Calu3 (cell line): ENCODE measurements at regions not wholly inside any gene's neighbourhood (a gene's known extent, or its start where the extent isn't known, plus 50 kb on each side); places are given as distances from the start of the nearest gene placed in this dataset.
"Not testable (repeated sequence)": the region's sequence is repeated elsewhere in the genome, so short reads cannot be mapped to it uniquely, and the experiment has no call there.

Experiments
- BruUV-seq: library from RNA; stranded (reverse); fragments of 400-500 nt; replicated peaks from 2 replicates; lab custom pipeline; 2021; lab: Mats Ljungman, UMichigan
- CTCF ChIA-PET: fragments of 300-600 bp; sonication (Branson Sonifier 250); formaldehyde crosslinking; loops from one replicate; lab custom pipeline; 2022; ENCODE audit warnings: antibody characterized with exemption; lab: Charles Lee
- DNase-seq: peaks from one replicate; pipeline ENCODE4 v3.0.0; 2022
- H3K27ac Mint-ChIP-seq: one replicate; pipeline ENCODE4 v1.8.0; 2022; ENCODE audit warnings: mixed read lengths; ENCODE audit not compliant: unreplicated experiment
- H3K27me3 Mint-ChIP-seq: one replicate; pipeline ENCODE4 v1.8.0; 2022; ENCODE audit warnings: mixed read lengths; ENCODE audit not compliant: unreplicated experiment
- H3K36me3 Mint-ChIP-seq: one replicate; pipeline ENCODE4 v1.8.0; 2022; ENCODE audit warnings: mild to moderate bottlenecking, moderate library complexity, mixed read lengths; ENCODE audit not compliant: insufficient read depth, unreplicated experiment
- H3K4me1 Mint-ChIP-seq: one replicate; pipeline ENCODE4 v1.8.0; 2022; ENCODE audit warnings: mild to moderate bottlenecking, low read depth, mixed read lengths; ENCODE audit not compliant: unreplicated experiment
- H3K4me3 Mint-ChIP-seq: one replicate; pipeline ENCODE4 v1.8.0; 2022; ENCODE audit warnings: mild to moderate bottlenecking, low read depth, moderate library complexity, mixed read lengths; ENCODE audit not compliant: unreplicated experiment
- H3K9me3 Mint-ChIP-seq: one replicate; pipeline ENCODE4 v1.8.0; 2022; ENCODE audit warnings: low read depth, mixed read lengths; ENCODE audit not compliant: unreplicated experiment
- CTCF ChIP-seq: fragments of 200-600 bp; IDR thresholded peaks from one replicate; pipeline ENCODE4 v1.8.0; 2022; ENCODE audit warnings: antibody characterized with exemption; ENCODE audit not compliant: unreplicated experiment
- intact Hi-C: fragments of 100-400 bp; cut with micrococcal nuclease; formaldehyde crosslinking; loops from one replicate; pipeline ENCODE4 v1.10.0; 2022; ENCODE audit not compliant: unreplicated experiment

GRCh38 chr18:1304392-1304992, 399.8 kb downstream of the ADCYAP1 start:
- no peak overlapping the region for H3K4me3 Mint-ChIP-seq
- no peaks in the 10 kb centered on the region for H3K4me1 Mint-ChIP-seq
- BruUV-seq: no TSS peak
- no peak for TF ChIP-seq CTCF
- no peak overlapping the region for H3K27ac Mint-ChIP-seq
- DNase-seq: no peak
- intact Hi-C loops: no loop called here
- H3K27me3 Mint-ChIP-seq: no peaks in the 10 kb centered on the region
- no peaks in the 10 kb centered on the region for H3K36me3 Mint-ChIP-seq
- CTCF ChIA-PET: no interaction called here
- H3K9me3 Mint-ChIP-seq: peaks cover 9% of the 10 kb centered on the region

- H3K27me3 Mint-ChIP-seq: no peaks in the 10 kb centered on the region
- no TSS peak for BruUV-seq
- no peak for DNase-seq
- intact Hi-C loops: no loop called here
- peaks cover 5% of the 10 kb centered on the region for H3K9me3 Mint-ChIP-seq
- H3K4me3 Mint-ChIP-seq: no peak overlapping the region
- H3K4me1 Mint-ChIP-seq: no peaks in the 10 kb centered on the region
- no peak for TF ChIP-seq CTCF
- CTCF ChIA-PET: no interaction called here
- H3K36me3 Mint-ChIP-seq: no peaks in the 10 kb centered on the region
- H3K27ac Mint-ChIP-seq: no peak overlapping the region
Measured at GRCh38 chr18:1306641-1307040, 402.0 kb downstream of the ADCYAP1 start.

- Mint-ChIP-seq H3K27ac (no peak overlapping the region), H3K4me3 (no peak overlapping the region), H3K27me3 (peaks cover 6% of the 10 kb centered on the region), H3K36me3 (no peaks in the 10 kb centered on the region), H3K4me1 (no peaks in the 10 kb centered on the region), H3K9me3 (peaks cover 3% of the 10 kb centered on the region)
- no TSS peak for BruUV-seq
- intact Hi-C loops: no loop called here
- CTCF ChIA-PET: no interaction called here
- DNase-seq: no peak
- no peak for TF ChIP-seq CTCF
Measured at GRCh38 chr18:1308686-1309085, 404.0 kb downstream of the ADCYAP1 start.

GRCh38 chr18:1311376-1311775, 406.7 kb downstream of the ADCYAP1 start:
- peaks cover 3% of the 10 kb centered on the region for H3K9me3 Mint-ChIP-seq
- intact Hi-C loops: no loop called here
- DNase-seq: no peak
- no peaks in the 10 kb centered on the region for H3K36me3 Mint-ChIP-seq
- peaks cover 12% of the 10 kb centered on the region for H3K27me3 Mint-ChIP-seq
- CTCF ChIA-PET: no interaction called here
- no peaks in the 10 kb centered on the region for H3K4me1 Mint-ChIP-seq
- no TSS peak for BruUV-seq
- no peak overlapping the region for H3K27ac Mint-ChIP-seq
- no peak for TF ChIP-seq CTCF
- no peak overlapping the region for H3K4me3 Mint-ChIP-seq

- intact Hi-C loops, H3K27ac Mint-ChIP-seq, DNase-seq, CTCF ChIA-PET, H3K9me3 Mint-ChIP-seq, H3K36me3 Mint-ChIP-seq, H3K4me1 Mint-ChIP-seq, BruUV-seq, H3K4me3 Mint-ChIP-seq: not testable (repeated sequence)
- peaks cover 16% of the 10 kb centered on the region for H3K27me3 Mint-ChIP-seq
Measured at GRCh38 chr18:1335345-1335744, 430.7 kb downstream of the ADCYAP1 start.
